A204.1 (cell line): ENCODE measurements at regions not wholly inside any gene's neighbourhood (a gene's known extent, or its start where the extent isn't known, plus 50 kb on each side); places are given as distances from the start of the nearest gene placed in this dataset.
"Not testable (repeated sequence)": the region's sequence is repeated elsewhere in the genome, so short reads cannot be mapped to it uniquely, and the experiment has no call there.

Source experiments
- FAIRE-seq: peaks from 2 replicates; lab custom pipeline; 2012; peaks lifted over from hg19 to GRCh38; lab: Jason Lieb, UNC

DNA sequence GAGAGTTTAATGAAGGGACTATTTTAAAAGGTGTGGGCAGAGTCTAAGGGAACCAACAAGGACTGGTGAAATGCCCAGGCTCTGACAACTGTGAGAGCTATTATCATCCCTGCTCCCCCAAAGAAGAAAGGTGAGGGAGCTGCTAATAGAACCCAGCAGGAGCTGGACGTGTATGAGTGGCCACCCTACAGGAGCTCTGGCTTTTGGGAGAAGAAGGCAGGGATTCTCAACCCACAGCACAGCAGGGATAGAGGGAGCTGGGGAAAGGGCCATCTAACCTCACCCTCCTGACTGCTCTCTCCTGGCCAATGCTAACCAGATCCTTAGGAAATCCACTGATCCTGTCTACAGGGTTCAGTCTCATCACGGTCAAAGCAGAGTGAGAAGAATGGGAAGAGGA is 57.1 kb downstream of the GRIN2B start:
- FAIRE-seq = no peak

DNA sequence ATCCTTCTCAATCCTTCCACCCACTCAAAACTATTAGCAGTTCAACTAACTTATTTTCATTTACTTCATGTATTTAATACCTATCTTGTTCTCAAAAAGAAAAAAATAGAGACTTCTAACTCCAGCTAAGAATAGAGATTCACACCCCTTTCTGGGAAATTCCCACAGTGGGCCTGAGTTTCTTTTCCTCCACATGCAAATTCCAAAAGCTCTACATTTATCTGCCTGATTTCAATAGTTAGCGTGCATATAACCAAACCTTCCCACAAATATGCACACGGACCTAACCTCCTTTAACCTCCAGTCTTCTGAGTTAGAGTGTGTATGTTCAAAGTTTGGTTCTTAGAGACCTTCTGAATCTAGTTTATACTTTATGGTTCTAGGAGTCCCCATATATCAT is 62.5 kb downstream of the GRIN2B start:
- no peak for FAIRE-seq

DNA sequence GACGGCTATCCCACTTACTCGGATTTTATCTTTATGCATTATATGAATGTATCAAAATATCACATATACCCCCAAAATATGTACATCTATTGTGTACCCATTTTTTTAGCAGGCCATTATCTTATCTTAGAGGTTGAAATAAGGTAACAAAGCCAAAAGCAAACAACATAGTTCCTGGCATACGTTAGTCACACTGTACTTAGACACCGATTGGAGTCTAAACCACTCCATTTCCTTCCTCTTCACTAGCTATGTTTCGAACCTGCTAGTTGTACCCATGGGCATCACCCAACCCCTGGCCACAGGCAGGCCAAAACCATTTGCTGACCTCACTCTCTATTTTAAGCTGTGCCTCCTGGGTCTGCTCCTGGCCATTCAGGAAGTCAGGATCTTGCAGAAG is 66.3 kb downstream of the GRIN2B start:
- no peak for FAIRE-seq

DNA sequence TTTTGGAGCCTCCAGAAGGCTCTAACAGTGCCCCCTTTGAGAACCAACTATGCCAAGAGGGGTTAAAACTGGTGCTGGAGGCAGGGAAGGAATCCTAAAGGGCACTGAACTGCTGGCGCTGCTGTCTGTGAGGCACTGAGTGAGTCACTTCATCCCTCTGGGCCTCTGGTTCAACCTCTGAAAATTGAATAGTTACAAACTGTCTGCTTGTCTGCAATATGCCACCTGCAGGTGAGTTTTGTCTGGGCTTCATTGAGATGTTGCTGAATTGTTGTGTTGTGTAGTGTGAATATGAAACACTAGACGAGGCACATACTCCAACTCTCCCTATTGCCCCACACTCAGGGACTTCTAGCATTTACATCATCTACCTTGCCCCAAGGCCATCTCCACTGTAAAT is 68.0 kb downstream of the GRIN2B start:
- FAIRE-seq = no peak

- no peak for FAIRE-seq
Measured at GRCh38 chr12:13911756-13912554, 69.4 kb downstream of the GRIN2B start.

DNA sequence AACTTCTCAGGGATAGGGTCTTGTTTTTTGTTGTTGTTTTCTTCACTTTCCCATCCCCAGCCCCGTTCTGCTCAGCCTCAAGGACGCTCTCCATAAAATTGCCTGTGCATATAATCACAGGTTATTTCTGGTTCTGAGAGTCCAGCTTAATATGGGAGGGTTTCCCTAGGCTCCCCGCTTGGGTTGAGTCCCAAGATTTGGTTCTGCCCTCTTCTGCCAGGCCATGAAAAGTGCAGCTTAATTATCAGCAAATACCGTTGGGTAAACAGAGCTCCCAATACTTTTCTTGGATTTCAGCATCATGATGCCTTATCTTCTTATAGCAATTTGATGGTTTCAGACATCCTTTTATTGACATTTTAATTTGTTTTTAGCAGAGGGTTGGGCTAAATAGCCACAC is 75.6 kb downstream of the GRIN2B start:
- FAIRE-seq = no peak

- FAIRE-seq = no peak
Measured at GRCh38 chr12:13900718-13901117, 80.7 kb downstream of the GRIN2B start.

- FAIRE-seq = not testable (repeated sequence)
Measured at GRCh38 chr12:13898387-13898786, 83.0 kb downstream of the GRIN2B start.

- no peak for FAIRE-seq
Measured at GRCh38 chr12:13897811-13898210, 83.6 kb downstream of the GRIN2B start.

GRCh38 chr12:13896063-13896626 is 85.3 kb downstream of the GRIN2B start:
- no peak for FAIRE-seq

DNA sequence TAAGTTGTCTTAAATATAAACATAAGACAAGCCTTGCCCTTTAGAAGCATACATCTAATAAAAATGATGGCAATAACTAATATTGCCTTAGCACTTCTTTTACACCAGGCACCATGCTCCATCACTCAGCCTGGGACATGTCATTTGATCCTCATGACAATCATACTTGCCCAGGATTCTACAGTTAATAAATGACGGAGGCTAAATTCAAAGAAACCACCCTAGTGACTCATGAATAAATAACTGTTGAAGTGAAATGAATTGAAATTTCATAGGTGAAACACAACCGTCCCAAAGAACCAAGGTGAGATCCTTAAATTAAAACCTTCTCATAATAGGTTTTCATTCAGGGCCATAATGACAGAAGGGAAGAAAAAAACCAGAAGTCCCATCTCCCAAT is 89.5 kb downstream of the GRIN2B start:
- no peak for FAIRE-seq

DNA sequence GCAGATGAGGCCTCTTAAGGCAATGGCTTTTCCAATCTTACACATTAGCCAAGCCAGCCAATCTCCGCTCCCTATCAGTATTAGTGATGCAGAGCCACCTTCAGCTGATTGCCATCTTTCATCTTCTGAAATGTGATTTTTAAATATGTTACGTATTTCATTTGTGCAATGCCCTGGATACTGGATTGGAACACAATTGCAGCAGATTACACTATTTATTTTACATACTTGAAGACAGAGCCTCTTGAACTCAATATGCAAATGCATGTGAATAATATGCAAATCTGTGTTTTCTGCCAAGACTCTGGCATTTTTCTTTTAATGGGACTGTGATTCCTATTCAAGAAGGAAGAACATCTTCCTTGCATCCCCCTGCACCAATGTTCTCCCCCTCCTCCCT is 90.5 kb downstream of the GRIN2B start:
- no peak for FAIRE-seq

DNA sequence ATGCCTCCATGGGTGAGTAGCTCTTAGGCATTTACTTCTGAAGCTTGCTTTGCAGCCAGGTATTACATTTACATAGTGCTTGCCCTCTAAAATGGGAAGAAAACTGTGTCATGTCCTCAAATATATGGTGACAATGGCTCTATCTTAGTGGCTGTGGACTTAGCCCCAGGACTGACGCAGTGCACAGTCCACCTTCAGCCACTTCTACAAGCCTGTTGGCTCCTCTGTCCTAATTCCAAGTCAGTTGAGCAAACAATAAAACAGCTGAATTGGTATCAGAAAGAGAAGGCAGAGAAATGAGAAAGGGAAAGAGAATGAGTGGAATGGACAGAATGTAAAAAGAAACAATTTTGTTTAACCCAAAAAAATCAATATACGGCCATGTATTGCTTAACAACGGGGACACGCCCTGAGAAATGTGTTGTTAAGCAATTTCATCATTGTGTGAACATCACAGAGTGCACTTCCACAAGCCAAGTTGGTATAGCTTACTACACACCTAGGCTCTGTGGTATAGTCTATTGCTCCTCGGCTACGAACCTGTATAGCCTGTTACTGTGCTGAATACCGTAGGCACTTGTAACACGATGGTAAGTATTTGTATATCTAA is 93.5 kb downstream of the GRIN2B start:
- no peak for FAIRE-seq

DNA sequence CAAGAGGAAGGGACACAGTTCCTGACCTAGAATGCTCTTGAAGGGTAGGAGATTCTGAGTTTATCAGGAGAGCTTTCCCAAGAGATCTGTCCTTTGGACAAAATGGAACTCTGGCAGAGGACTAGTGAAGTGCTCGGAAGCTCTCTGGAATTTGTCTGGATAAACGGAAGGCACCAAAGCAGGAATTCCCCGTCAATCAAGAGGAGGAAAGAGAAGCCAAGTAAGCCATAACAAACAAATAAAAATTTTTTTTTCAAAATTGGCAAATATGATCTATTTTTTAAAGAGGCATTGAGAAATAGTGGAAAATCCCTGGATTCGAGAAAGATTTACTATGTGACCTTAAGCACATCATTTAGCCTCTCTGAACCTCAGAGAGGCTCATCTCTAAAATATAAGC is 99.2 kb downstream of the GRIN2B start:
- FAIRE-seq = no peak

DNA sequence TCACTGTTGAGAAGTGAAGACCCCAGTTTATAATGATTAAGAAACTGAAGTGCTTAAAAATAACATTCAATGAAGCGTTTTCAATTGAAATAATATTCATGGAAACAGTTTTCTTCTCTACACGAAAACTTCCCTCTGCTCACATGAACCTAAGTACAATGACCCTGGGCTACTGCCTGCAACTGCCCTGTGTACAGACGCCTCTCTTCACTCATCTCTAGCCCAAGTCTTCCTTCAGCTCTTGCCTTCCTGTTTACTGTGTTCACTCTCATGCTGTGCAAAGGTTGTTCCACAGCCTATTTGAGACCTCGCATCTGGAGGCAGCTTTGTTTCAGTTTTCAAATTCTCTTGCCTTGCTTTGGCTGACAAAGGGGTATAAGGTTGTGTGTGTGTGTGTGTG is 100.8 kb downstream of the GRIN2B start:
- FAIRE-seq = no peak

DNA sequence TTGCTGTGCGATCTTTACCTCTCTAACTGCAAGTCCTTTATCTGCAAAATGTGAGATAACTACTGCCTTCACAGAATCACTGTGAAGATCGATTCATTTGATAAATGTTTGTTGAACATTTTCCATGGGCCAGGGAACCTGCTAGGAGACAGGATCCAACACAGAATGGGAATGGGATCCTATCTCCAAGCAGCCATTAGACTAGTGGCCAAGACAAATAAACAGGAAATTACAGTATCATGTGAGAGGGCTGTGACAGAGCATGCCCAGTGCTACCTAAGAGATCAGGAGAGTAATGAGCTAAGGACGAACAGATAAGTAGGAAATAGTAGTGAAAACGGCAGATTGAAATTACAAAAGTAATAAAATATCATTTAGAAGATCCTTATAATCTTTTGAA is 105.7 kb downstream of the GRIN2B start:
- FAIRE-seq = no peak

- no peak for FAIRE-seq
Measured at GRCh38 chr12:13870255-13870654, 111.1 kb downstream of the GRIN2B start.

GRCh38 chr12:13864081-13864673 is 117.2 kb downstream of the GRIN2B start:
- peak; percentile 43 for FAIRE-seq

DNA sequence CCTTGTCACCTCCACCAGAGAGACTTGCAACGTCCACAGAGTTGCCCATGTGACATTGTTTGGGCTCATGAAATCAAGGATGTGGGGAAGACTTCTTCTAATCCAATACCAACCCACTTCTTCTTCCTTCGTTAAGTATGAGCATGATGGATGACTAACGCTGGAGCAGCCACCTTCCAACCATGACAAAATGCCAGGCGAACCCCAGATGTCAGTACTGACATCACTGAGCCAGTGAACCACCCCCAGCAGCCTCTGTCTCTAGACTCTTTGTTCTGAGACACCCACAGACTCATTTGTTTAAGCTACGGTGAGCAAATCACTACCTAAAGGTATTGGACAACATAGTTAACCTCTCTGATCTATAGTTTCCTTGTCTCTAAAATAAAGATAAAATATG is 123.7 kb downstream of the GRIN2B start:
- FAIRE-seq = no peak

DNA sequence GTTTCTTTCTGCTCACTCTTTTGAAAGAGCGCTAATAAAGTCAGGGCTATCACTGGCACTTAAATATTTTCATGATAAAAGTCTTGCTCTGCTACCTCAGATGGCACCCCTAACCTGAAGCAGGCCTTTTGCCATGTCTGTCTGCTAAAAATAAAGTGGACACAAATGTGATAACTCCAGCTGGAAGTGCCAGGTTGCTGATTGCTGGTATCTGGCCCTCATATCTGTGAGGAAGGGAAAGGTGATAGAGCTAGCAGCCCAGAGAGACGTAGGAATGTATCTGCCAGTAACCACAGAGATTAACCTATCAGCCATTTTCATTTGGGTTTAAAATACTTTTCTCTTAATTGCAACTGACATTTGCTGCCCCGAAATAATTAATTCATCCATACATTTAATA is 127.9 kb downstream of the GRIN2B start:
- no peak for FAIRE-seq

DNA sequence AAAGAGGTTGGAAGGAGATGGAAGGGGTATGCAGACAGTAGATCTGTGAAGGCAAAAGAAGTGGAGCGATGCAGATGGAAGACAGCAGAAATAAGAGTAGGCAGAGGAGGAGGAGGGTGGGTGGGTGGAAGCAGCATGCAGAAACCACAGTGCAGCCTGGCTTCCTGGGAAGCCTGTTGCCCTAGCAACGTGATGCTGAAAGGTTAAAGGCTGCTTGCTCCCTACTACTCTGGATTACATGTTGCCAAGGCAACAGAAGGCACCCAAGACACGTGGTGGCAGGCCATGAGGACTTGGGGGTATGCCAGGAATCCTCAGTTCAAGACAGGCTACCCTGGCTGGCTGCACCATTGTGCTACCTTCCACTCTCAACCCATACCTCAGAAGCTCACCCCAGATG is 129.6 kb downstream of the GRIN2B start:
- FAIRE-seq = no peak

- no peak for FAIRE-seq
Measured at GRCh38 chr12:13849456-13849855, 131.9 kb downstream of the GRIN2B start.

DNA sequence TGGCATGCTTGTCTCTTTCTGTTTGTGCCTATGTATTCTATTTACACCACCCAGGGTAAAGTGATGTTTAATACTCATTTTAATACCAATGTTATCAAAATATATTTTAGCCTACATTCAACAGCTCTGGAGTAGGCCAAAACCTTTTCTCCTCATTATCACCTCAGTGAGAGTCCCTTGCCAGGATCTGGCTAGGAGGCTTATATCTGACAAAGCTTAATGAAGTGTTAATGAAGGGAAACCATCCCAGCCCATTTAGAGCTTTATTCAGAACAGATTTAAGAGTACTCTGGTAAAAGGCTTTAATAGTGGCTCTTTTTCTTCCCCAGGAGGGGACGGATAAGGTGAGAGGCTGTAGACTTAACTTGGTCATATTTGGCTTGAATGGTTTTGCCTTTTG is 137.6 kb downstream of the GRIN2B start:
- no peak for FAIRE-seq

- no peak for FAIRE-seq
Measured at GRCh38 chr12:13841358-13841757, 140.0 kb downstream of the GRIN2B start.
